Hepatocyte (in vitro differentiated cells): ENCODE measurements at regions not wholly inside any gene's neighbourhood (a gene's known extent, or its start where the extent isn't known, plus 50 kb on each side); places are given as distances from the start of the nearest gene placed in this dataset.

Experiments used
- DNase-seq: peaks from one replicate; pipeline ENCODE4 v3.0.0-alpha.2; 2016; ENCODE audit warnings: low spot score
- H2AFZ ChIP-seq: fragments of 200-600 bp; sonication (generic); 2 replicates; pipeline ENCODE4 v1.6.0; 2016; ENCODE audit warnings: antibody characterized with exemption, mild to moderate bottlenecking
- H3K27ac ChIP-seq: fragments of 200-600 bp; sonication (generic); 2 replicates; pipeline ENCODE4 v1.5.1; 2016; ENCODE audit warnings: mild to moderate bottlenecking
- H3K27me3 ChIP-seq: fragments of 200-600 bp; sonication (generic); 2 replicates; pipeline ENCODE4 v1.6.1; 2016
- H3K36me3 ChIP-seq: fragments of 200-600 bp; sonication (generic); replicated peaks from 2 replicates; pipeline ENCODE4 v1.5.1; 2016; ENCODE audit warnings: low read depth; ENCODE audit not compliant: insufficient read depth
- H3K4me1 ChIP-seq: fragments of 200-600 bp; sonication (generic); 2 replicates; pipeline ENCODE4 v1.5.1; 2016; ENCODE audit warnings: mild to moderate bottlenecking, moderate library complexity; ENCODE audit not compliant: insufficient read depth
- H3K4me2 ChIP-seq: fragments of 200-600 bp; sonication (generic); 2 replicates; pipeline ENCODE4 v1.6.0; 2016
- H3K4me3 ChIP-seq: fragments of 200-600 bp; sonication (generic); 2 replicates; pipeline ENCODE4 v1.5.1; 2016; ENCODE audit warnings: mild to moderate bottlenecking
- H3K79me2 ChIP-seq: fragments of 200-600 bp; sonication (generic); 2 replicates; pipeline ENCODE4 v1.6.0; 2017; ENCODE audit warnings: mild to moderate bottlenecking
- H3K9me2 ChIP-seq: fragments of 200-600 bp; sonication (generic); replicated peaks from 2 replicates; pipeline ENCODE4 v1.6.0; 2017; ENCODE audit warnings: mild to moderate bottlenecking; ENCODE audit not compliant: insufficient read depth
- H3K9me3 ChIP-seq: fragments of 200-600 bp; sonication (generic); 2 replicates; pipeline ENCODE4 v1.5.1; 2016; ENCODE audit warnings: low read depth, mild to moderate bottlenecking
- H4K20me1 ChIP-seq: fragments of 200-600 bp; sonication (generic); 2 replicates; pipeline ENCODE4 v1.6.0; 2016; ENCODE audit warnings: mild to moderate bottlenecking; ENCODE audit not compliant: insufficient read depth, poor library complexity, severe bottlenecking
- CTCF ChIP-seq: fragments of 200-600 bp; sonication (generic); IDR thresholded peaks from 2 replicates; pipeline ENCODE4 v1.5.1; 2016; ENCODE audit warnings: antibody characterized with exemption, mild to moderate bottlenecking; ENCODE audit not compliant: poor library complexity
- EZH2 ChIP-seq: fragments of 200-600 bp; sonication (generic); IDR thresholded peaks from 2 replicates; pipeline ENCODE4 v1.6.1; 2016; ENCODE audit warnings: antibody characterized with exemption, mild to moderate bottlenecking, borderline replicate concordance
- EZH2phosphoT487 ChIP-seq: fragments of 200-600 bp; sonication (generic); IDR thresholded peaks from one replicate; pipeline ENCODE4 v1.6.1; 2018; ENCODE audit warnings: antibody characterized with exemption, mild to moderate bottlenecking, low read depth, moderate library complexity; ENCODE audit not compliant: unreplicated experiment, severe bottlenecking
- WGBS: methylation state at CpG from one replicate; pipeline ENCODE4 v1.1.6; 2016; ENCODE audit warnings: low lambda C conversion rate; ENCODE audit errors: missing lambda C conversion rate; 5-methylcytosine and 5-hydroxymethylcytosine counted together

GRCh38 chr1:232384171-232384883 lies 245.6 kb downstream of the SIPA1L2 start:
- Histone ChIP-seq H3K79me2 (no peaks in the 10 kb centered on the region), H3K27ac (no peak overlapping the region), H3K4me3 (no peak overlapping the region), H3K9me3 (no peaks in the 10 kb centered on the region), H4K20me1 (no peaks in the 10 kb centered on the region), H3K27me3 (no peaks in the 10 kb centered on the region), H3K36me3 (no peaks in the 10 kb centered on the region), H2AFZ (no peak overlapping the region), H3K9me2 (no peaks in the 10 kb centered on the region), H3K4me1 (peaks cover 5% of the 10 kb centered on the region), H3K4me2 (no peak overlapping the region)
- 69% methylated on average over 4 of the region's 4 CpGs for WGBS
- no peak for DNase-seq
- TF ChIP-seq EZH2: no peak
- no peak for TF ChIP-seq CTCF
- no peak for TF ChIP-seq EZH2phosphoT487

GRCh38 chr1:232383455-232384123 lies 246.3 kb downstream of the SIPA1L2 start:
- Histone ChIP-seq H3K9me3 (no peaks in the 10 kb centered on the region), H3K79me2 (no peaks in the 10 kb centered on the region), H3K36me3 (no peaks in the 10 kb centered on the region), H3K4me3 (no peak overlapping the region), H3K4me2 (no peak overlapping the region), H3K27me3 (no peaks in the 10 kb centered on the region), H2AFZ (no peak overlapping the region), H4K20me1 (no peaks in the 10 kb centered on the region), H3K4me1 (peaks cover 8% of the 10 kb centered on the region), H3K9me2 (no peaks in the 10 kb centered on the region), H3K27ac (no peak overlapping the region)
- TF ChIP-seq EZH2phosphoT487 (no peak), EZH2 (no peak), CTCF (no peak)
- 95% methylated on average over 13 of the region's 13 CpGs for WGBS
- no peak for DNase-seq

- Histone ChIP-seq H3K9me3 (no peaks in the 10 kb centered on the region), H3K4me2 (no peak overlapping the region), H3K9me2 (no peaks in the 10 kb centered on the region), H3K27ac (no peak overlapping the region), H4K20me1 (no peaks in the 10 kb centered on the region), H3K27me3 (no peaks in the 10 kb centered on the region), H3K4me3 (no peak overlapping the region), H3K36me3 (no peaks in the 10 kb centered on the region), H3K79me2 (no peaks in the 10 kb centered on the region), H2AFZ (no peak overlapping the region), H3K4me1 (peaks cover 17% of the 10 kb centered on the region)
- no peak for DNase-seq
- WGBS: 95% methylated on average over 4 of the region's 4 CpGs
- TF ChIP-seq CTCF (no peak), EZH2 (no peak), EZH2phosphoT487 (no peak)
These were observed 247.3 kb downstream of the SIPA1L2 start for GRCh38 chr1:232382671-232383070.
